Osteocyte (in vitro differentiated cells): ENCODE measurements at regions not wholly inside any gene's neighbourhood (a gene's known extent, or its start where the extent isn't known, plus 50 kb on each side); places are given as distances from the start of the nearest gene placed in this dataset.

Experiments used
- DNase-seq: peaks from one replicate; pipeline ENCODE4 v3.0.0; 2021; ENCODE audit warnings: mixed read lengths; ENCODE audit not compliant: unreplicated experiment; ENCODE audit errors: extremely low spot score
- H3K27ac Mint-ChIP-seq: one replicate; pipeline ENCODE4 v1.8.0; 2021; ENCODE audit warnings: mild to moderate bottlenecking, mixed read lengths; ENCODE audit not compliant: unreplicated experiment
- H3K27me3 Mint-ChIP-seq: one replicate; pipeline ENCODE4 v1.8.0; 2021; ENCODE audit warnings: mixed read lengths; ENCODE audit not compliant: unreplicated experiment
- H3K36me3 Mint-ChIP-seq: one replicate; pipeline ENCODE4 v1.8.0; 2021; ENCODE audit warnings: mixed read lengths; ENCODE audit not compliant: unreplicated experiment
- H3K4me1 Mint-ChIP-seq: one replicate; pipeline ENCODE4 v1.8.0; 2021; ENCODE audit warnings: mixed read lengths; ENCODE audit not compliant: unreplicated experiment
- H3K4me3 Mint-ChIP-seq: one replicate; pipeline ENCODE4 v1.8.0; 2021; ENCODE audit warnings: mild to moderate bottlenecking, moderate library complexity, mixed read lengths; ENCODE audit not compliant: unreplicated experiment
- H3K9me3 Mint-ChIP-seq: one replicate; pipeline ENCODE4 v1.8.0; 2021; ENCODE audit warnings: mixed read lengths; ENCODE audit not compliant: unreplicated experiment
- CTCF ChIP-seq: fragments of 200-600 bp; sonication (generic); IDR thresholded peaks from 2 replicates; pipeline ENCODE4 v1.5.0; 2021; ENCODE audit warnings: antibody characterized with exemption, mild to moderate bottlenecking, moderate library complexity

GRCh38 chr5:174159327-174160114 is 114.0 kb downstream of the NSG2 start:
- no peak overlapping the region for H3K27ac Mint-ChIP-seq

GRCh38 chr5:174165406-174165805 is 119.9 kb downstream of the NSG2 start:
- DNase-seq, result no peak
- Mint-ChIP-seq H3K9me3 (no peaks in the 10 kb centered on the region), H3K4me3 (no peak overlapping the region), H3K4me1 (no peaks in the 10 kb centered on the region), H3K36me3 (no peaks in the 10 kb centered on the region), H3K27me3 (peaks cover 2% of the 10 kb centered on the region), H3K27ac (no peak overlapping the region)
- no peak for TF ChIP-seq CTCF

More at GRCh38 chr5:174159327-174160114, 114.0 kb downstream of the NSG2 start:
- no peak for DNase-seq
- Mint-ChIP-seq H3K9me3 (peaks cover 19% of the 10 kb centered on the region), H3K4me1 (no peaks in the 10 kb centered on the region), H3K36me3 (peaks cover 2% of the 10 kb centered on the region), H3K27me3 (peaks cover under 1% of the 10 kb centered on the region), H3K4me3 (no peak overlapping the region)
- TF ChIP-seq CTCF, result no peak

GRCh38 chr5:174166231-174167079 is 120.9 kb downstream of the NSG2 start:
- TF ChIP-seq CTCF, result no peak
- DNase-seq, result no peak
- Mint-ChIP-seq H3K4me3 (no peak overlapping the region), H3K36me3 (no peaks in the 10 kb centered on the region), H3K27ac (no peak overlapping the region), H3K4me1 (no peaks in the 10 kb centered on the region), H3K27me3 (peaks cover 2% of the 10 kb centered on the region), H3K9me3 (no peaks in the 10 kb centered on the region)

- H3K27me3 Mint-ChIP-seq, result peaks cover 2% of the 10 kb centered on the region
- H3K4me1 Mint-ChIP-seq, result no peaks in the 10 kb centered on the region
- H3K27ac Mint-ChIP-seq, result no peak overlapping the region
- no peak for TF ChIP-seq CTCF
- no peak overlapping the region for H3K4me3 Mint-ChIP-seq
- DNase-seq, result no peak
- H3K9me3 Mint-ChIP-seq, result no peaks in the 10 kb centered on the region
- H3K36me3 Mint-ChIP-seq, result no peaks in the 10 kb centered on the region
Observed at GRCh38 chr5:174167080-174167910, 121.8 kb downstream of the NSG2 start.
